Central memory CD4-positive, alpha-beta T cell (primary cell): ENCODE measurements at regions not wholly inside any gene's neighbourhood (a gene's known extent, or its start where the extent isn't known, plus 50 kb on each side); places are given as distances from the start of the nearest gene placed in this dataset.

ENCODE experiments used
- DNase-seq: peaks from one replicate; pipeline ENCODE4 v3.0.0; 2022

- DNase-seq: no peak
Measured at GRCh38 chr9:105928416-105928815, 234.1 kb downstream of the TMEM38B start.

- no peak for DNase-seq
Measured at GRCh38 chr9:105930011-105930627, 235.8 kb downstream of the TMEM38B start.

GRCh38 chr9:105932276-105932675, 237.9 kb downstream of the TMEM38B start:
- DNase-seq: no peak

GRCh38 chr9:105950448-105950847, 256.1 kb downstream of the TMEM38B start:
- no peak for DNase-seq

- DNase-seq: no peak
Measured at GRCh38 chr9:105950894-105951293, 256.6 kb downstream of the TMEM38B start.

- no peak for DNase-seq
Measured at GRCh38 chr9:105954517-105954916, 260.2 kb downstream of the TMEM38B start.

- no peak for DNase-seq
Measured at GRCh38 chr9:105957830-105958229, 263.5 kb downstream of the TMEM38B start.

GRCh38 chr9:105958587-105958986, 264.2 kb downstream of the TMEM38B start:
- DNase-seq: no peak

GRCh38 chr9:105959531-105959930, 265.2 kb downstream of the TMEM38B start:
- DNase-seq: no peak

- no peak for DNase-seq
Measured at GRCh38 chr9:105963343-105964099, 269.2 kb downstream of the TMEM38B start.

GRCh38 chr9:105964156-105964555, 269.8 kb downstream of the TMEM38B start:
- no peak for DNase-seq

- no peak for DNase-seq
Measured at GRCh38 chr9:105966834-105967233, 272.5 kb downstream of the TMEM38B start.

GRCh38 chr9:105967248-105967647, 272.9 kb downstream of the TMEM38B start:
- no peak for DNase-seq

GRCh38 chr9:105967797-105968196, 273.5 kb downstream of the TMEM38B start:
- DNase-seq: no peak

- no peak for DNase-seq
Measured at GRCh38 chr9:105968811-105969466, 274.6 kb downstream of the TMEM38B start.

- no peak for DNase-seq
Measured at GRCh38 chr9:105969636-105970035, 275.3 kb downstream of the TMEM38B start.

GRCh38 chr9:105971986-105972385, 277.6 kb downstream of the TMEM38B start:
- DNase-seq: no peak

- DNase-seq: no peak
Measured at GRCh38 chr9:105972466-105973204, 278.3 kb downstream of the TMEM38B start.

GRCh38 chr9:105973951-105974351, 279.6 kb downstream of the TMEM38B start:
- DNase-seq: no peak

- DNase-seq: no peak
Measured at GRCh38 chr9:105975886-105976645, 281.7 kb downstream of the TMEM38B start.

- no peak for DNase-seq
Measured at GRCh38 chr9:105978336-105978735, 284.0 kb downstream of the TMEM38B start.

GRCh38 chr9:105978826-105979225, 284.5 kb downstream of the TMEM38B start:
- no peak for DNase-seq

GRCh38 chr9:105979290-105979689, 284.9 kb downstream of the TMEM38B start:
- DNase-seq: no peak
